Mucosa of rectum (tissue), 2 donors: ENCODE measurements at regions not wholly inside any gene's neighbourhood (a gene's known extent, or its start where the extent isn't known, plus 50 kb on each side); places are given as distances from the start of the nearest gene placed in this dataset.

Experiments used
- H3K27ac ChIP-seq, 2 donors: one replicate each; pipeline ENCODE4 v1.7.0; 2013; ENCODE audit warnings: inconsistent platforms in 2 of 2, low read depth in 2 of 2, low read length in 2 of 2
- H3K27me3 ChIP-seq, 2 donors: one replicate each; pipeline ENCODE4 v1.7.0; 2013; ENCODE audit warnings: low read length in 2 of 2; ENCODE audit not compliant: control insufficient read depth in 2 of 2, insufficient read depth in 2 of 2
- H3K36me3 ChIP-seq, 2 donors: one replicate each; pipeline ENCODE4 v1.7.0; 2013; ENCODE audit warnings: low read length in 2 of 2; ENCODE audit not compliant: control insufficient read depth in 2 of 2, insufficient read depth in 2 of 2
- H3K4me1 ChIP-seq, 2 donors: one replicate each; pipeline ENCODE4 v1.7.0; 2013; ENCODE audit warnings: low read length in 2 of 2, mild to moderate bottlenecking in 1 of 2; ENCODE audit not compliant: control insufficient read depth in 2 of 2, insufficient read depth in 2 of 2
- H3K4me3 ChIP-seq, 2 donors: one replicate each; pipeline ENCODE4 v1.7.0; 2013; ENCODE audit warnings: low read length in 2 of 2
- H3K9ac ChIP-seq, 2 donors: one replicate each; pipeline ENCODE4 v1.7.0; 2013; ENCODE audit warnings: low read length in 2 of 2, low read depth in 1 of 2, mild to moderate bottlenecking in 1 of 2
- H3K9me3 ChIP-seq, 2 donors: one replicate each; pipeline ENCODE4 v1.7.0; 2013; ENCODE audit warnings: low read length in 2 of 2; ENCODE audit not compliant: control insufficient read depth in 2 of 2
- donor health status: healthy.
- donor health status: Normal muscosa, but diverticular disease.

DNA sequence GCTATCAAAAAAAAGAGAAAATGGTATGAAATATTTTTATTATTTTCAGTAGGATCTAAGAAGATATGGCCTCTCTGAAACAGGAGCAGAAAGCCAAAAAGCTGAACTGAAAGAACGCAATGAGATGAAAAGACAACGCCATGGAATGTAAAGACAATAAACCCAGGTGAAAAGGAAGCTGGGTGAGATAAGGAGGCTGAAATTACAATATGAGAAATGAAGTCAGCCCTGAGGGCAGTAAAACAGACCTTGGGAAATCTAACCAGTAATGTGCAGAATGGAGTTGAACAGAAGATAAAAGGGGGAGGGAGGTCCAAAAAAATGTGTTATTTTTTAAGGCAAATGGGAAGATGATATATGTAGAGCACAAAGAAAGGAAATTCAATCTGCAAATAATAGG lies 265.3 kb downstream of the ENC1 start:
- Histone ChIP-seq H3K4me3 (no peak overlapping the region), H3K9ac (no peak overlapping the region), H3K36me3 (no peaks in the 10 kb centered on the region), H3K27me3 (no peaks in the 10 kb centered on the region), H3K4me1 (peaks cover 9% of the 10 kb centered on the region in 2 donors), H3K9me3 (no peaks in the 10 kb centered on the region), H3K27ac (no peak overlapping the region)

- no peaks in the 10 kb centered on the region for H3K27me3 ChIP-seq
- no peak overlapping the region for H3K27ac ChIP-seq
- no peaks in the 10 kb centered on the region for H3K9me3 ChIP-seq
- peaks cover 5 to 9% of the 10 kb centered on the region in 2 donors for H3K4me1 ChIP-seq
- H3K36me3 ChIP-seq = no peaks in the 10 kb centered on the region
- H3K9ac ChIP-seq = no peak overlapping the region
- no peak overlapping the region for H3K4me3 ChIP-seq
Measured at GRCh38 chr5:74374656-74375055, 265.9 kb downstream of the ENC1 start.

GRCh38 chr5:74373076-74373475 lies 267.5 kb downstream of the ENC1 start:
- Histone ChIP-seq H3K27me3 (no peaks in the 10 kb centered on the region), H3K9me3 (no peaks in the 10 kb centered on the region), H3K4me3 (no peak overlapping the region), H3K4me1 (peaks cover 4 to 9% of the 10 kb centered on the region in 2 donors), H3K27ac (no peak overlapping the region), H3K36me3 (no peaks in the 10 kb centered on the region), H3K9ac (no peak overlapping the region)

DNA sequence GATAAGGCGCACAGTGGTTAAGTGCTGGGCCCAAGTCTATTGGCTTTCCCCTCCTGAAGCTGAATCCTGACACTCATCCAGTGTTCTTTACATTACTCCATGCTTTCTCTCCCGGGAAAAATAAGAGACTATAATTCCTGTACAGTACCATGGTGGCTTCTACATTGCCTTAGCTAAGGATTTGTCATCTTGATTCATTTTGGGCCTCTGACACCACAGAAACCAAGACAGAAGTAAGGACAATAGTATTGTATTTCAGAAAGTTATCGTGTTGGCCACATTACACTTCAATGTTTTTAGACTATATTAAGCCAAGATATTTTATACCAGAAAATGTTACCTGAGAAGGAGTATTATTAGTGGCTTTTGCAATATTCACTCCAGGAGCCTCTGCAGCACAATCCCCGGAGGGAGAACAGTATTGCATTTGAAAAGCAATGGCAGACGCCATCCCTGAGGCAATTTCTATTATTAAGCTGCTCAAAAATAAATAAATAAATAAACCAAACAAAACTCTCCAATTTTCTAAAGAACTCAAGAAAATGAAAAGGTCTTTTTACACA lies 267.9 kb downstream of the ENC1 start:
- Histone ChIP-seq H3K9me3 (no peaks in the 10 kb centered on the region), H3K36me3 (no peaks in the 10 kb centered on the region), H3K27ac (no peak overlapping the region), H3K27me3 (no peaks in the 10 kb centered on the region), H3K4me1 (peaks cover 4 to 9% of the 10 kb centered on the region in 2 donors), H3K9ac (no peak overlapping the region), H3K4me3 (no peak overlapping the region)

- Histone ChIP-seq H3K4me3 (no peak overlapping the region), H3K9me3 (no peaks in the 10 kb centered on the region), H3K9ac (no peak overlapping the region), H3K27ac (no peak overlapping the region), H3K4me1 (peaks cover 4 to 9% of the 10 kb centered on the region in 2 donors), H3K27me3 (no peaks in the 10 kb centered on the region), H3K36me3 (no peaks in the 10 kb centered on the region)
Measured at GRCh38 chr5:74372051-74372450, 268.5 kb downstream of the ENC1 start.

GRCh38 chr5:74371621-74372020 lies 268.9 kb downstream of the ENC1 start:
- Histone ChIP-seq H3K9ac (no peak overlapping the region), H3K27ac (no peak overlapping the region), H3K36me3 (no peaks in the 10 kb centered on the region), H3K4me3 (no peak overlapping the region), H3K4me1 (peaks cover 4 to 9% of the 10 kb centered on the region in 2 donors), H3K9me3 (no peaks in the 10 kb centered on the region), H3K27me3 (no peaks in the 10 kb centered on the region)

DNA sequence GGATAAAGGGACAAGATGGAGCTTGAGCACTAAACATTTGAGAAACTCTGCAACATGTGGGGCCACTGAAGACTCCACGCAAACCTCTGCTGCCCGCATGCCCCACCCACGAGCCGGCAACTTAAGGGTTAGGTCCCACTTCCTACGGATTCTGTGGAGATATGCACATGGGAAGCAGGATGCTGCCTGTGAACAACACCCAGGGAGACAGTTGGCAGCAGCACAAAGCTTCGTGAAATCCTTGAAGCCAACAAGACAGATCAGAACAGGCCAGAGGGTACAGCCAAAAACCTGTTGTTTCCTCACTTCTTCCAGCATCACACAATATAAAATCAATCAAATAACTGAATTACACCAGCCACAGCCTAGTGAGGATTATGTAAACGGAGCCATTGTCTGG lies 270.4 kb downstream of the ENC1 start:
- H3K4me3 ChIP-seq = no peak overlapping the region
- H3K9ac ChIP-seq = no peak overlapping the region
- no peaks in the 10 kb centered on the region for H3K9me3 ChIP-seq
- H3K27ac ChIP-seq = no peak overlapping the region
- H3K27me3 ChIP-seq = no peaks in the 10 kb centered on the region
- H3K36me3 ChIP-seq = no peaks in the 10 kb centered on the region
- peaks cover 0 to 4% of the 10 kb centered on the region in 2 donors for H3K4me1 ChIP-seq

- H3K9ac ChIP-seq = no peak overlapping the region
- H3K9me3 ChIP-seq = no peaks in the 10 kb centered on the region
- no peak overlapping the region for H3K27ac ChIP-seq
- H3K27me3 ChIP-seq = no peaks in the 10 kb centered on the region
- H3K4me1 ChIP-seq = no peaks in the 10 kb centered on the region
- no peaks in the 10 kb centered on the region for H3K36me3 ChIP-seq
- no peak overlapping the region for H3K4me3 ChIP-seq
Measured at GRCh38 chr5:74369173-74369572, 271.4 kb downstream of the ENC1 start.

DNA sequence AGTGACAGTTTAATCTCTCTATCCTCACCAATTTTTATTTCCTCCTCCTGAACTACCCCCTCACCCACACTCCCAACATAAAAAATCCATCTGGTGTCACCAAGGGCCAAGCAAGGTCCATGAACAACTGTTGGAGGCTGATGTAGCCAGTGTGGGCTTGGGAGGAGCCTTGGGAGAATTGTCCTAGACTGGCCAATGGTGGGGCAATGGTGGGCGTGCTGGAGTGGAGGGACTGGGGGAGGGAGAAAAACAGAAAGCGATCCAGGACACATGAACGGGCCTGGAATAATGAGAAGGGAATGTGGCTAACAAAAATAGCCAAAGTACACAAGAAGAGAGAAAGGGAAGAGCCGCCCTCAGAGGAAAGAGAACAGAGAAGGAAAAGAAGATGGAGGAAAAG lies 272.6 kb downstream of the ENC1 start:
- Histone ChIP-seq H3K9me3 (no peaks in the 10 kb centered on the region), H3K36me3 (no peaks in the 10 kb centered on the region), H3K4me3 (no peak overlapping the region), H3K9ac (no peak overlapping the region), H3K4me1 (no peaks in the 10 kb centered on the region), H3K27me3 (no peaks in the 10 kb centered on the region), H3K27ac (no peak overlapping the region)

GRCh38 chr5:74367241-74367733 lies 273.2 kb downstream of the ENC1 start:
- Histone ChIP-seq H3K9ac (no peak overlapping the region), H3K27me3 (no peaks in the 10 kb centered on the region), H3K9me3 (no peaks in the 10 kb centered on the region), H3K4me3 (no peak overlapping the region), H3K4me1 (no peaks in the 10 kb centered on the region), H3K36me3 (no peaks in the 10 kb centered on the region), H3K27ac (no peak overlapping the region)

- H3K9ac ChIP-seq = no peak overlapping the region
- H3K36me3 ChIP-seq = no peaks in the 10 kb centered on the region
- no peaks in the 10 kb centered on the region for H3K9me3 ChIP-seq
- H3K27me3 ChIP-seq = no peaks in the 10 kb centered on the region
- no peak overlapping the region for H3K27ac ChIP-seq
- H3K4me1 ChIP-seq = peaks cover 0 to 7% of the 10 kb centered on the region in 2 donors
- no peak overlapping the region for H3K4me3 ChIP-seq
Measured at GRCh38 chr5:74365723-74366122, 274.8 kb downstream of the ENC1 start.
